K562 (cell line): ENCODE measurements at regions not wholly inside any gene's neighbourhood (a gene's known extent, or its start where the extent isn't known, plus 50 kb on each side); places are given as distances from the start of the nearest gene placed in this dataset.

Experiments used
- ASH1L ChIP-seq: fragments of 450-650 bp; IDR thresholded peaks from 2 replicates; pipeline ENCODE4 v1.6.1; 2018; ENCODE audit warnings: borderline replicate concordance, mild to moderate bottlenecking, low read depth; ENCODE audit not compliant: partially characterized antibody
- CHD7 ChIP-seq: fragments of 200-600 bp; sonication (generic); IDR thresholded peaks from one replicate; pipeline ENCODE4 v1.6.1; 2012; ENCODE audit warnings: mild to moderate bottlenecking, low read depth, low read length, inconsistent platforms
- CREM ChIP-seq: IDR thresholded peaks from 2 replicates; pipeline ENCODE4 v1.6.1; 2014; ENCODE audit warnings: antibody characterized with exemption, low read depth
- FOXK1 ChIP-seq: sonication (generic); formaldehyde crosslinking; IDR thresholded peaks from 2 replicates; pipeline ENCODE4 v1.8.0; 2022; ENCODE audit warnings: missing genetic modification reagents, mild to moderate bottlenecking, borderline replicate concordance
- MEF2A ChIP-seq: IDR thresholded peaks from 2 replicates; pipeline ENCODE4 v1.6.1; 2011; ENCODE audit warnings: low read depth, mild to moderate bottlenecking, low read length, moderate library complexity; ENCODE audit not compliant: control insufficient read depth
- POLR2A ChIP-seq: fragments of 450-650 bp; conservative IDR thresholded peaks from 2 replicates; pipeline ENCODE4 v1.6.1; 2016
- POLR2B ChIP-seq: fragments of 450-650 bp; IDR thresholded peaks from 2 replicates; pipeline ENCODE4 v1.6.1; 2018; ENCODE audit warnings: low read depth; ENCODE audit not compliant: partially characterized antibody
- POLR3A ChIP-seq: IDR thresholded peaks from 2 replicates; pipeline ENCODE4 v1.6.1; 2011; ENCODE audit warnings: borderline replicate concordance, mild to moderate bottlenecking, moderate library complexity; ENCODE audit not compliant: insufficient read length, insufficient read depth; ENCODE audit errors: extremely low read depth
- RAD21 ChIP-seq, 2 experiments: fragments of 250-450 bp in 1 of 2; fragments of 450-650 bp in 1 of 2; sonication (Bioruptor Pico) in 1 of 2; formaldehyde crosslinking in 1 of 2; IDR thresholded peaks in 1 of 2; conservative IDR thresholded peaks in 1 of 2; 2 replicates each; pipeline versions ENCODE4 v1.4.0 to v1.8.0; 2020 to 2022; ENCODE audit warnings: mild to moderate bottlenecking in 2 of 2, moderate library complexity in 1 of 2
- RCOR1 ChIP-seq, 2 experiments: IDR thresholded peaks; 2 replicates each; pipeline ENCODE4 v1.6.1; 2012; ENCODE audit warnings: low read depth in 2 of 2, low read length in 2 of 2, borderline replicate concordance in 1 of 2, improper control_type of control experiment in 1 of 2
- ZNF253 ChIP-seq: fragments of 250-450 bp; sonication (Bioruptor Pico); conservative IDR thresholded peaks from 2 replicates; pipeline ENCODE4 v1.6.1; 2021; ENCODE audit warnings: mild to moderate bottlenecking
- ZNF280B ChIP-seq: fragments of 250-450 bp; sonication (Bioruptor Pico); IDR thresholded peaks from 2 replicates; pipeline ENCODE4 v1.5.1; 2021; ENCODE audit warnings: mild to moderate bottlenecking

- TF ChIP-seq POLR2B = no peak
- TF ChIP-seq CHD7 = no peak
- no peak for TF ChIP-seq ASH1L
- TF ChIP-seq RAD21 (CRISPR knock-in tag; conservative IDR thresholded peaks at IDR 0.05 in 1 of 2, IDR thresholded peaks at IDR 0.05 in 1 of 2) = no peak
- no peak for TF ChIP-seq ZNF280B
- TF ChIP-seq RCOR1 (IDR thresholded peaks at IDR 0.05; ENCODE audit: borderline replicate concordance in 1 of 2, low read depth in 2 of 2, low read length in 2 of 2) = no peak
- no peak for TF ChIP-seq CREM
- no peak for TF ChIP-seq MEF2A
- TF ChIP-seq POLR3A = no peak
- no peak for TF ChIP-seq POLR2A
- TF ChIP-seq FOXK1 (CRISPR knock-in tag) = no peak
- TF ChIP-seq ZNF253 = no peak
Observed at GRCh38 chr7:13449460-13449859, 540.0 kb downstream of the ETV1 start.
